NCI-H2196 (cell line): ENCODE measurements at regions not wholly inside any gene's neighbourhood (a gene's known extent, or its start where the extent isn't known, plus 50 kb on each side); places are given as distances from the start of the nearest gene placed in this dataset.

Experiments
- DNase-seq: peaks from one replicate; lab custom pipeline; 2025; ENCODE audit not compliant: unreplicated experiment; lab: John Stamatoyannopoulos, UW

- no peak for DNase-seq
Measured at GRCh38 chr6:23002044-23002619, 432.8 kb downstream of the HDGFL1 start.

- DNase-seq, result no peak
Measured at GRCh38 chr6:23003671-23004467, 434.5 kb downstream of the HDGFL1 start.

GRCh38 chr6:23006656-23007055, 437.3 kb downstream of the HDGFL1 start:
- no peak for DNase-seq

- no peak for DNase-seq
Measured at GRCh38 chr6:23011615-23012014, 442.2 kb downstream of the HDGFL1 start.

GRCh38 chr6:23013776-23014175, 444.4 kb downstream of the HDGFL1 start:
- DNase-seq, result no peak

- no peak for DNase-seq
Measured at GRCh38 chr6:23016696-23017095, 447.3 kb downstream of the HDGFL1 start.

- no peak for DNase-seq
Measured at GRCh38 chr6:23021487-23021886, 452.1 kb downstream of the HDGFL1 start.

GRCh38 chr6:23027281-23027680, 457.9 kb downstream of the HDGFL1 start:
- no peak for DNase-seq

- no peak for DNase-seq
Measured at GRCh38 chr6:23031986-23032385, 462.6 kb downstream of the HDGFL1 start.

GRCh38 chr6:23034926-23035325, 465.6 kb downstream of the HDGFL1 start:
- no peak for DNase-seq

GRCh38 chr6:23036406-23036983, 467.1 kb downstream of the HDGFL1 start:
- no peak for DNase-seq

- no peak for DNase-seq
Measured at GRCh38 chr6:23040899-23041298, 471.5 kb downstream of the HDGFL1 start.

- DNase-seq, result no peak
Measured at GRCh38 chr6:23045280-23045679, 475.9 kb downstream of the HDGFL1 start.

- DNase-seq, result no peak
Measured at GRCh38 chr6:23055523-23055922, 486.2 kb downstream of the HDGFL1 start.

- no peak for DNase-seq
Measured at GRCh38 chr6:23073821-23074220, 504.5 kb downstream of the HDGFL1 start.

- DNase-seq, result no peak
Measured at GRCh38 chr6:23077772-23078171, 508.4 kb downstream of the HDGFL1 start.

- DNase-seq, result no peak
Measured at GRCh38 chr6:23081701-23082100, 512.3 kb downstream of the HDGFL1 start.

- DNase-seq, result no peak
Measured at GRCh38 chr6:23086100-23086499, 516.7 kb downstream of the HDGFL1 start.

GRCh38 chr6:23087471-23087870, 518.1 kb downstream of the HDGFL1 start:
- no peak for DNase-seq

- no peak for DNase-seq
Measured at GRCh38 chr6:23088761-23089160, 519.4 kb downstream of the HDGFL1 start.

- DNase-seq, result no peak
Measured at GRCh38 chr6:23089981-23090380, 520.6 kb downstream of the HDGFL1 start.

GRCh38 chr6:23091795-23092194, 522.4 kb downstream of the HDGFL1 start:
- DNase-seq, result no peak
